Peyer's patch (tissue), 4 donors: ENCODE measurements at regions not wholly inside any gene's neighbourhood (a gene's known extent, or its start where the extent isn't known, plus 50 kb on each side); places are given as distances from the start of the nearest gene placed in this dataset.

Source experiments
- DNase-seq, 3 donors: peaks; one replicate each; pipeline ENCODE4 v3.0.0-alpha.2; 2017 to 2019
- H3K27ac ChIP-seq, 4 donors: fragments of 200-600 bp; sonication (generic); one replicate each; pipeline ENCODE4 v1.5.1; 2016 to 2019
- H3K27me3 ChIP-seq, 2 donors: fragments of 200-600 bp; sonication (generic); one replicate each; pipeline ENCODE4 v1.5.1; 2019
- H3K36me3 ChIP-seq, 3 donors: fragments of 200-600 bp; sonication (generic); one replicate each; pipeline ENCODE4 v1.5.1; 2016 to 2019
- H3K4me1 ChIP-seq, 4 donors: fragments of 200-600 bp; sonication (generic); one replicate each; pipeline ENCODE4 v1.5.1; 2016 to 2019
- H3K4me3 ChIP-seq, 4 donors: fragments of 200-600 bp; sonication (generic); 1 replicate in 3 of 4; 2 replicates in 1 of 4; pipeline ENCODE4 v1.5.1; 2016 to 2019; ENCODE audit warnings: mild to moderate bottlenecking in 1 of 4
- H3K9me3 ChIP-seq, 4 donors: fragments of 200-600 bp; sonication (generic); one replicate each; pipeline ENCODE4 v1.5.1; 2016 to 2019; ENCODE audit warnings: mild to moderate bottlenecking in 1 of 4
- POLR2A ChIP-seq, 2 donors: fragments of 450-650 bp; IDR thresholded peaks; one replicate each; pipeline ENCODE4 v1.5.1; 2017; ENCODE audit warnings: antibody characterized with exemption in 2 of 2, mild to moderate bottlenecking in 2 of 2, moderate library complexity in 2 of 2
- TF ChIP-seq, protein P1 (sequence below), 6 experiments: fragments of 450-650 bp in 4 of 6; fragments of 200-600 bp in 2 of 6; sonication (generic) in 1 of 6; IDR thresholded peaks; one replicate each; pipeline ENCODE4 v1.5.1; 2017 to 2019; ENCODE audit warnings: antibody characterized with exemption in 6 of 6, mild to moderate bottlenecking in 3 of 6, moderate library complexity in 1 of 6

DNA sequence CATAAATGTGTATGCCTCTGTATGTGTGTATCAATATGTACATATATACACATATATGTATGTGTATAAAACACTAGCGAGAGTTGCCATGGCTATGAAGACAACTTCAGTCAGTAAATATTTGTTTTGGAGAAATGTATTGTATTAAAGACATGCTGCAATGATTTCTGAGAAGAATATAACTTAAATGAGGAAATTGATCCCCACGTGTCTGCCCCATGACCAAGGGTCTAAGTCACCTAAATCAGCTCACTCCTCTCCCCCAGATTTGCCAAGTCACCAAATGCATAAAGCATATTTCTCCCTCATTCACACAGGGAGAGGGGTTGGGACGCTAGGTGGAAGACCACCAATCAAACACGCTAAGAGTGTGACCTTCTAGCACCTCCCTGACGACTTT, 58.3 kb upstream of the LYST start:
- Histone ChIP-seq H3K36me3 (no peaks in the 10 kb centered on the region), H3K27ac (no peak overlapping the region), H3K4me1 (peaks cover 0 to 20% (median 4%) of the 10 kb centered on the region in 4 donors), H3K4me3 (no peak overlapping the region), H3K9me3 (no peaks in the 10 kb centered on the region), H3K27me3 (no peaks in the 10 kb centered on the region)
- TF ChIP-seq, protein P1, sequence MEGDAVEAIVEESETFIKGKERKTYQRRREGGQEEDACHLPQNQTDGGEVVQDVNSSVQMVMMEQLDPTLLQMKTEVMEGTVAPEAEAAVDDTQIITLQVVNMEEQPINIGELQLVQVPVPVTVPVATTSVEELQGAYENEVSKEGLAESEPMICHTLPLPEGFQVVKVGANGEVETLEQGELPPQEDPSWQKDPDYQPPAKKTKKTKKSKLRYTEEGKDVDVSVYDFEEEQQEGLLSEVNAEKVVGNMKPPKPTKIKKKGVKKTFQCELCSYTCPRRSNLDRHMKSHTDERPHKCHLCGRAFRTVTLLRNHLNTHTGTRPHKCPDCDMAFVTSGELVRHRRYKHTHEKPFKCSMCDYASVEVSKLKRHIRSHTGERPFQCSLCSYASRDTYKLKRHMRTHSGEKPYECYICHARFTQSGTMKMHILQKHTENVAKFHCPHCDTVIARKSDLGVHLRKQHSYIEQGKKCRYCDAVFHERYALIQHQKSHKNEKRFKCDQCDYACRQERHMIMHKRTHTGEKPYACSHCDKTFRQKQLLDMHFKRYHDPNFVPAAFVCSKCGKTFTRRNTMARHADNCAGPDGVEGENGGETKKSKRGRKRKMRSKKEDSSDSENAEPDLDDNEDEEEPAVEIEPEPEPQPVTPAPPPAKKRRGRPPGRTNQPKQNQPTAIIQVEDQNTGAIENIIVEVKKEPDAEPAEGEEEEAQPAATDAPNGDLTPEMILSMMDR (IDR thresholded peaks at IDR 0.05) = no peak
- TF ChIP-seq POLR2A (IDR thresholded peaks at IDR 0.05) = no peak
- DNase-seq = no peak

- H3K4me1 ChIP-seq = peaks cover 0 to 32% (median 4%) of the 10 kb centered on the region in 4 donors
- H3K9me3 ChIP-seq = no peaks in the 10 kb centered on the region
- H3K4me3 ChIP-seq = no peak overlapping the region
- H3K27me3 ChIP-seq = no peaks in the 10 kb centered on the region
- DNase-seq = peak in 2 of 3 donors; percentile 47 to 58
- TF ChIP-seq POLR2A (IDR thresholded peaks at IDR 0.05) = no peak
- TF ChIP-seq, protein P1 (IDR thresholded peaks at IDR 0.05) = no peak
- H3K27ac ChIP-seq = peak overlapping the region in 3 of 4 donors; percentile 1 to 49 (median 33)
- H3K36me3 ChIP-seq = no peaks in the 10 kb centered on the region
Observed at GRCh38 chr1:235923466-235924021, 56.8 kb upstream of the LYST start.

DNA sequence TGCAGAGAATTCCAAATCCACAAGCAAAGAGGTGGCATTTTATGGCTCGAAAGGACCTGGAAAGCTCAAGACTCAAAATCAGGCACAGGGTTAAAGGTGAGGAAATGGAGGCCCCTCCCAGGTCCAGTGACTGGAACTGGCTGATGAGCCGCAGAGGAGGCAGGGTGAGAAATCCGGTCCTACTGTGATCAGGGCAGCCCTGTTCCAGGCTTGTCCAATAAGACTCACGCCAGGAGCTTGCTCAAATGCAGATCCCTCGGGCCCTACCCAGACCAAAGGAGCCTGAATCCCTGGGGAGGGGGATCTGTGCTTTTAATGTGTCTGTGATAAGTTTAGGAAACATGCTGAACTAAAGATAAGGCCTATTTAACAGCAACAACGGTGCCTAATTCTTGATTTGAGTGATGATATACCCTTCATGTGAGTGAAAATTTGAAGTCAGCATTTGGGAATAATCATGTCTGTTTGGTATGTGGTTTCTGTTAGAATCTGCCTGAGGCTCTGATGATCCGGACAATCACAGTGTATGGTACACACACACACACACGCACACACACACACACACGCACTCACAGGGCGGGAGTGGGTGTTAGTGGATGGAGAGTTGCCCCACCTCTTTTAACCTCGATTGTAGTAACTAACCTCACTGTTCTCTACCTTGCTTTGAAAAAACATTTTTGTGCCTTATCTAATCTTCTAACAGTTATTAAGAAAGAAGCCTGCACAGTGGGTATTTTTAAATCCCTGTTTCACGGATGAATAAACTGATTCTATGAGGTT, 54.1 kb upstream of the LYST start:
- no peak overlapping the region for H3K4me3 ChIP-seq
- no peak overlapping the region for H3K27ac ChIP-seq
- H3K9me3 ChIP-seq = no peaks in the 10 kb centered on the region
- H3K27me3 ChIP-seq = no peaks in the 10 kb centered on the region
- DNase-seq = no peak
- H3K36me3 ChIP-seq = no peaks in the 10 kb centered on the region
- peaks cover 0 to 43% (median 4%) of the 10 kb centered on the region in 4 donors for H3K4me1 ChIP-seq
- TF ChIP-seq, protein P1 (IDR thresholded peaks at IDR 0.05) = no peak
- no peak for TF ChIP-seq POLR2A (IDR thresholded peaks at IDR 0.05)

DNA sequence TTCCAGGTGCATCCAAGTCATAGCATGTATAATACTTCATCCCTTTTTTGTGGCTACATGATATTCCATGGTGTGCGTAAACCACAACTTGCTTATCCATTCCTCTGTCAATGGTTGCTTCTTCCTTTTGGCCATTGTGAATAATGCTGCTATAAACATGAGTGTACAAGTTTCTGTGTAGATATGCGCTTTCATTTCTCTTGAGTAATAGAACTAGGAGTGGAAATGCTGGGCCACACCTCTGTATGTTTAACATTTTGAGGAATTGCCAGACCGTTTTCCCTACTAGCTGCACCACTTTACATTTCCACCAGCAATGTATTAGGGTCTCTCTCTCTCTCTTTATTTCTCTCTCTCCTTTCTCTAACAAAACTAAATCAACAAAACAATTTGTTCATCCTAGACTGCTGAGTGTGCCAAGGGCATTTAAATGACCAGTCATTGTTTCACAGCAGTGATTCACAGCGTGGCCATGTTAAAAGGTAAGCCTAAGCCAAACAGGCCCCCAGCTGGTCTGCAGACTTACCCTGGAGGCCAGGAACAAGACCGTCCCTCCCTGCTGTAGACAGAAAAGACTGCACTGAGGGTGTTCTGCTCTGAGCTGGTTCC, 53.2 kb upstream of the LYST start:
- no peaks in the 10 kb centered on the region for H3K27me3 ChIP-seq
- DNase-seq = no peak
- peaks cover 0 to 43% (median 4%) of the 10 kb centered on the region in 4 donors for H3K4me1 ChIP-seq
- no peaks in the 10 kb centered on the region for H3K9me3 ChIP-seq
- TF ChIP-seq POLR2A (IDR thresholded peaks at IDR 0.05) = no peak
- TF ChIP-seq, protein P1 (IDR thresholded peaks at IDR 0.05) = no peak
- peak overlapping the region in 1 of 4 donors; percentile 9 for H3K27ac ChIP-seq
- H3K36me3 ChIP-seq = no peaks in the 10 kb centered on the region
- H3K4me3 ChIP-seq = no peak overlapping the region

- H3K27me3 ChIP-seq = no peaks in the 10 kb centered on the region
- H3K4me3 ChIP-seq = no peak overlapping the region
- TF ChIP-seq, protein P1 (IDR thresholded peaks at IDR 0.05) = no peak
- TF ChIP-seq POLR2A (IDR thresholded peaks at IDR 0.05) = no peak
- no peak overlapping the region for H3K27ac ChIP-seq
- peaks cover 0 to 43% (median 4%) of the 10 kb centered on the region in 4 donors for H3K4me1 ChIP-seq
- no peaks in the 10 kb centered on the region for H3K9me3 ChIP-seq
- H3K36me3 ChIP-seq = no peaks in the 10 kb centered on the region
- DNase-seq = no peak
Observed at GRCh38 chr1:235919127-235919832, 52.6 kb upstream of the LYST start.
